WTC11 (cell line): ENCODE measurements at regions not wholly inside any gene's neighbourhood (a gene's known extent, or its start where the extent isn't known, plus 50 kb on each side); places are given as distances from the start of the nearest gene placed in this dataset.

Experiments used
- ATAC-seq: fragments of 200-7000 bp; cut with Tn5 transposase; 2 replicates; pipeline ENCODE4 v1.10.0; 2021; ENCODE audit warnings: mild to moderate bottlenecking, moderate library complexity
- CTCF ChIA-PET: fragments of 300-600 bp; sonication (Branson Sonifier 250); formaldehyde crosslinking; loops from one replicate; lab custom pipeline; 2021; ENCODE audit warnings: antibody characterized with exemption; lab: Charles Lee
- POLR2A ChIA-PET: fragments of 350-600 bp; sonication (Branson Sonifier 250); formaldehyde crosslinking; loops from one replicate; lab custom pipeline; 2021; ENCODE audit warnings: antibody characterized with exemption; lab: Charles Lee
- DNase-seq: peaks from one replicate; pipeline ENCODE4 v3.0.0; 2021; ENCODE audit warnings: low spot score
- H3K27ac Mint-ChIP-seq: 2 replicates; pipeline ENCODE4 v1.8.0; 2021; ENCODE audit warnings: mixed read lengths
- H3K27me3 Mint-ChIP-seq: 2 replicates; pipeline ENCODE4 v1.8.0; 2021; ENCODE audit warnings: low read depth, mild to moderate bottlenecking, moderate library complexity, mixed read lengths
- H3K36me3 Mint-ChIP-seq: 2 replicates; pipeline ENCODE4 v1.8.0; 2021; ENCODE audit warnings: mixed read lengths
- H3K4me1 Mint-ChIP-seq: 2 replicates; pipeline ENCODE4 v1.8.0; 2022; ENCODE audit warnings: mixed read lengths
- H3K4me3 Mint-ChIP-seq: 2 replicates; pipeline ENCODE4 v1.8.0; 2021; ENCODE audit warnings: mild to moderate bottlenecking, moderate library complexity, mixed read lengths
- H3K9me3 Mint-ChIP-seq: 2 replicates; pipeline ENCODE4 v1.8.0; 2021; ENCODE audit warnings: mixed read lengths
- AR ChIP-seq: fragments of 250-450 bp; sonication (Bioruptor Pico); IDR thresholded peaks from 2 replicates; pipeline ENCODE4 v1.9.0; 2021; ENCODE audit warnings: mild to moderate bottlenecking
- CDX4 ChIP-seq: fragments of 250-450 bp; sonication (Bioruptor Pico); IDR thresholded peaks from 2 replicates; pipeline ENCODE4 v1.9.0; 2021; ENCODE audit warnings: moderate library complexity, mild to moderate bottlenecking, inconsistent platforms, borderline replicate concordance
- FOXP1 ChIP-seq: sonication (generic); formaldehyde crosslinking; IDR thresholded peaks from 2 replicates; pipeline ENCODE4 v1.8.0; 2022; ENCODE audit warnings: missing genetic modification reagents, mild to moderate bottlenecking, moderate library complexity, borderline replicate concordance
- NFE2L1 ChIP-seq: sonication (generic); formaldehyde crosslinking; IDR thresholded peaks from 2 replicates; pipeline ENCODE4 v1.8.1; 2023; ENCODE audit warnings: missing genetic modification reagents
- SP1 ChIP-seq: sonication (generic); formaldehyde crosslinking; conservative IDR thresholded peaks from 2 replicates; pipeline ENCODE4 v1.8.1; 2022; ENCODE audit warnings: missing genetic modification reagents
- STAT6 ChIP-seq: sonication (generic); formaldehyde crosslinking; conservative IDR thresholded peaks from 2 replicates; pipeline ENCODE4 v1.8.1; 2023; ENCODE audit warnings: mild to moderate bottlenecking, low read depth, missing genetic modification reagents, moderate library complexity
- TEAD1 ChIP-seq: sonication (generic); formaldehyde crosslinking; IDR thresholded peaks from 2 replicates; pipeline ENCODE4 v1.8.0; 2022; ENCODE audit warnings: mild to moderate bottlenecking, missing genetic modification reagents
- ZBTB21 ChIP-seq: sonication (generic); formaldehyde crosslinking; IDR thresholded peaks from 2 replicates; pipeline ENCODE4 v1.8.1; 2023; ENCODE audit warnings: mild to moderate bottlenecking, missing genetic modification reagents, borderline replicate concordance
- ZNF317 ChIP-seq: sonication (generic); formaldehyde crosslinking; IDR thresholded peaks from 2 replicates; pipeline ENCODE4 v1.8.1; 2023; ENCODE audit warnings: low read depth, mild to moderate bottlenecking, moderate library complexity, missing genetic modification reagents, borderline replicate concordance
- ZNF396 ChIP-seq: fragments of 250-450 bp; sonication (Bioruptor Pico); IDR thresholded peaks from 2 replicates; pipeline ENCODE4 v1.8.0; 2021; ENCODE audit warnings: mild to moderate bottlenecking, moderate library complexity, borderline replicate concordance
- ZNF416 ChIP-seq: fragments of 250-450 bp; sonication (Bioruptor Pico); IDR thresholded peaks from 2 replicates; pipeline ENCODE4 v1.9.0; 2021; ENCODE audit warnings: mild to moderate bottlenecking, inconsistent platforms
- ZSCAN18 ChIP-seq: fragments of 250-450 bp; sonication (Bioruptor Pico); IDR thresholded peaks from 2 replicates; pipeline ENCODE4 v2.1.2; 2022; ENCODE audit warnings: mild to moderate bottlenecking, moderate library complexity
- TF ChIP-seq, protein P1 (sequence below): sonication (generic); formaldehyde crosslinking; IDR thresholded peaks from 2 replicates; pipeline ENCODE4 v1.8.0; 2023; ENCODE audit warnings: mild to moderate bottlenecking, missing genetic modification reagents
- TF ChIP-seq, protein P2 (sequence below): sonication (generic); formaldehyde crosslinking; IDR thresholded peaks from 2 replicates; pipeline ENCODE4 v1.8.0; 2023; ENCODE audit warnings: missing genetic modification reagents, mild to moderate bottlenecking, borderline replicate concordance
- TF ChIP-seq, protein P3 (sequence below): sonication (generic); formaldehyde crosslinking; IDR thresholded peaks from 2 replicates; pipeline ENCODE4 v1.8.0; 2022; ENCODE audit warnings: mild to moderate bottlenecking, missing genetic modification reagents

GRCh38 chr12:67797185-67797741 is 148.7 kb downstream of the DYRK2 start:
- ChIA-PET CTCF (no interaction called here), POLR2A (no interaction called here)

More at GRCh38 chr12:67797185-67797741, 148.7 kb downstream of the DYRK2 start:
- H3K4me3 Mint-ChIP-seq, result no peak overlapping the region
- H3K36me3 Mint-ChIP-seq, result no peaks in the 10 kb centered on the region
- TF ChIP-seq ZSCAN18 (CRISPR knock-in tag), result no peak
- TF ChIP-seq ZNF396 (CRISPR knock-in tag), result no peak
- no peak for TF ChIP-seq FOXP1 (CRISPR knock-in tag)
- TF ChIP-seq ZNF317 (CRISPR knock-in tag), result no peak
- no peak for TF ChIP-seq ZBTB21 (CRISPR knock-in tag)
- TF ChIP-seq, protein P1, sequence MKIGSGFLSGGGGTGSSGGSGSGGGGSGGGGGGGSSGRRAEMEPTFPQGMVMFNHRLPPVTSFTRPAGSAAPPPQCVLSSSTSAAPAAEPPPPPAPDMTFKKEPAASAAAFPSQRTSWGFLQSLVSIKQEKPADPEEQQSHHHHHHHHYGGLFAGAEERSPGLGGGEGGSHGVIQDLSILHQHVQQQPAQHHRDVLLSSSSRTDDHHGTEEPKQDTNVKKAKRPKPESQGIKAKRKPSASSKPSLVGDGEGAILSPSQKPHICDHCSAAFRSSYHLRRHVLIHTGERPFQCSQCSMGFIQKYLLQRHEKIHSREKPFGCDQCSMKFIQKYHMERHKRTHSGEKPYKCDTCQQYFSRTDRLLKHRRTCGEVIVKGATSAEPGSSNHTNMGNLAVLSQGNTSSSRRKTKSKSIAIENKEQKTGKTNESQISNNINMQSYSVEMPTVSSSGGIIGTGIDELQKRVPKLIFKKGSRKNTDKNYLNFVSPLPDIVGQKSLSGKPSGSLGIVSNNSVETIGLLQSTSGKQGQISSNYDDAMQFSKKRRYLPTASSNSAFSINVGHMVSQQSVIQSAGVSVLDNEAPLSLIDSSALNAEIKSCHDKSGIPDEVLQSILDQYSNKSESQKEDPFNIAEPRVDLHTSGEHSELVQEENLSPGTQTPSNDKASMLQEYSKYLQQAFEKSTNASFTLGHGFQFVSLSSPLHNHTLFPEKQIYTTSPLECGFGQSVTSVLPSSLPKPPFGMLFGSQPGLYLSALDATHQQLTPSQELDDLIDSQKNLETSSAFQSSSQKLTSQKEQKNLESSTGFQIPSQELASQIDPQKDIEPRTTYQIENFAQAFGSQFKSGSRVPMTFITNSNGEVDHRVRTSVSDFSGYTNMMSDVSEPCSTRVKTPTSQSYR (CRISPR knock-in tag), result no peak
- TF ChIP-seq NFE2L1 (CRISPR knock-in tag), result no peak
- no peak for TF ChIP-seq CDX4 (CRISPR knock-in tag)
- TF ChIP-seq, protein P2, sequence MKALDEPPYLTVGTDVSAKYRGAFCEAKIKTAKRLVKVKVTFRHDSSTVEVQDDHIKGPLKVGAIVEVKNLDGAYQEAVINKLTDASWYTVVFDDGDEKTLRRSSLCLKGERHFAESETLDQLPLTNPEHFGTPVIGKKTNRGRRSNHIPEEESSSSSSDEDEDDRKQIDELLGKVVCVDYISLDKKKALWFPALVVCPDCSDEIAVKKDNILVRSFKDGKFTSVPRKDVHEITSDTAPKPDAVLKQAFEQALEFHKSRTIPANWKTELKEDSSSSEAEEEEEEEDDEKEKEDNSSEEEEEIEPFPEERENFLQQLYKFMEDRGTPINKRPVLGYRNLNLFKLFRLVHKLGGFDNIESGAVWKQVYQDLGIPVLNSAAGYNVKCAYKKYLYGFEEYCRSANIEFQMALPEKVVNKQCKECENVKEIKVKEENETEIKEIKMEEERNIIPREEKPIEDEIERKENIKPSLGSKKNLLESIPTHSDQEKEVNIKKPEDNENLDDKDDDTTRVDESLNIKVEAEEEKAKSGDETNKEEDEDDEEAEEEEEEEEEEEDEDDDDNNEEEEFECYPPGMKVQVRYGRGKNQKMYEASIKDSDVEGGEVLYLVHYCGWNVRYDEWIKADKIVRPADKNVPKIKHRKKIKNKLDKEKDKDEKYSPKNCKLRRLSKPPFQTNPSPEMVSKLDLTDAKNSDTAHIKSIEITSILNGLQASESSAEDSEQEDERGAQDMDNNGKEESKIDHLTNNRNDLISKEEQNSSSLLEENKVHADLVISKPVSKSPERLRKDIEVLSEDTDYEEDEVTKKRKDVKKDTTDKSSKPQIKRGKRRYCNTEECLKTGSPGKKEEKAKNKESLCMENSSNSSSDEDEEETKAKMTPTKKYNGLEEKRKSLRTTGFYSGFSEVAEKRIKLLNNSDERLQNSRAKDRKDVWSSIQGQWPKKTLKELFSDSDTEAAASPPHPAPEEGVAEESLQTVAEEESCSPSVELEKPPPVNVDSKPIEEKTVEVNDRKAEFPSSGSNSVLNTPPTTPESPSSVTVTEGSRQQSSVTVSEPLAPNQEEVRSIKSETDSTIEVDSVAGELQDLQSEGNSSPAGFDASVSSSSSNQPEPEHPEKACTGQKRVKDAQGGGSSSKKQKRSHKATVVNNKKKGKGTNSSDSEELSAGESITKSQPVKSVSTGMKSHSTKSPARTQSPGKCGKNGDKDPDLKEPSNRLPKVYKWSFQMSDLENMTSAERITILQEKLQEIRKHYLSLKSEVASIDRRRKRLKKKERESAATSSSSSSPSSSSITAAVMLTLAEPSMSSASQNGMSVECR (CRISPR knock-in tag), result no peak
- TF ChIP-seq ZNF416 (CRISPR knock-in tag), result no peak
- no peak for TF ChIP-seq AR (CRISPR knock-in tag)
- TF ChIP-seq, protein P3, sequence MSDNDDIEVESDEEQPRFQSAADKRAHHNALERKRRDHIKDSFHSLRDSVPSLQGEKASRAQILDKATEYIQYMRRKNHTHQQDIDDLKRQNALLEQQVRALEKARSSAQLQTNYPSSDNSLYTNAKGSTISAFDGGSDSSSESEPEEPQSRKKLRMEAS (CRISPR knock-in tag), result no peak
- no peak for TF ChIP-seq TEAD1
- no peak for TF ChIP-seq SP1 (CRISPR knock-in tag)
- no peak for TF ChIP-seq STAT6 (CRISPR knock-in tag)
- ATAC-seq (no peak), DNase-seq (no peak)
- peaks cover 3% of the 10 kb centered on the region; the same call in 1 of the 2 replicates for H3K4me1 Mint-ChIP-seq
- H3K27me3 Mint-ChIP-seq, result no peaks in the 10 kb centered on the region; the same call in 1 of the 2 replicates
- H3K9me3 Mint-ChIP-seq, result peaks cover 8% of the 10 kb centered on the region; the same call in 1 of the 2 replicates
- no peak overlapping the region for H3K27ac Mint-ChIP-seq
